Activated naive CD4-positive, alpha-beta T cell treated with anti-CD3 and anti-CD28 coated beads, Interleukin-2, amount 50 U/mL, for 72 hours (primary cell): ENCODE measurements at regions not wholly inside any gene's neighbourhood (a gene's known extent, or its start where the extent isn't known, plus 50 kb on each side); places are given as distances from the start of the nearest gene placed in this dataset.

ENCODE experiments used
- ATAC-seq, 2 donors: fragments of 150-1000 bp; cut with Tn5 transposase; 2 replicates each; pipeline ENCODE4 v1.10.0; 2021; ENCODE audit warnings: mild to moderate bottlenecking in 2 of 2, moderate library complexity in 2 of 2
- DNase-seq, 2 donors: peaks; one replicate each; pipeline ENCODE4 v3.0.0; 2021 to 2022; ENCODE audit warnings: low spot score in 2 of 2
- H3K27ac Mint-ChIP-seq, 2 donors: one replicate each; pipeline ENCODE4 v1.8.0; 2022; ENCODE audit warnings: mild to moderate bottlenecking in 2 of 2, mixed read lengths in 2 of 2
- H3K36me3 Mint-ChIP-seq, 2 donors: one replicate each; pipeline ENCODE4 v1.8.0; 2022; ENCODE audit warnings: mixed read lengths in 2 of 2
- H3K9me3 Mint-ChIP-seq, 2 donors: one replicate each; pipeline ENCODE4 v1.8.0; 2022; ENCODE audit warnings: mixed read lengths in 2 of 2

GRCh38 chr4:43357252-43357974 lies 464.9 kb downstream of the GRXCR1 start:
- no peak overlapping the region for H3K27ac Mint-ChIP-seq

DNA sequence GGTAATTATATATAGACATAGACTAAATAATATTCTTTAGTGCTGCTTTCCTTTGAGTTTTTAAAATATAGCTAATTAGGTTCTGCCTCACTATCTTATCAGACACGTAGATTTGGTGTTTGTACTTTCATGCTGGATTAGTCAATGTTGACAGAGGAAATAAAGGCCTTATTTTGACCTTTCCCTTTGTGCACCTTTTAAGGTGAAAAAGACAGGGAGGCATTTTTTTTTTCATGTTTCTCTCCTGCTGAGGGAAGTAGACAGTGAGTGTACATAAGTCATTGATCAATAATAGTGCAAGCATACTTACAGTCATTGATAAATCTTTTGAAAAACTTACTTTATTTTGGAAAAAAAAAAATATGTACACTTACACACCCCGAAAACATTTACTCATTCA lies 467.8 kb downstream of the GRXCR1 start:
- ATAC-seq (no peak), DNase-seq (no peak)
- no peak overlapping the region for H3K27ac Mint-ChIP-seq
- H3K9me3 Mint-ChIP-seq: no peaks in the 10 kb centered on the region
- H3K36me3 Mint-ChIP-seq: no peaks in the 10 kb centered on the region

More at GRCh38 chr4:43357252-43357974, 464.9 kb downstream of the GRXCR1 start:
- no peaks in the 10 kb centered on the region for H3K36me3 Mint-ChIP-seq
- H3K9me3 Mint-ChIP-seq: peaks cover 0 to 3% of the 10 kb centered on the region in 2 donors
- ATAC-seq: no peak
- no peak for DNase-seq

- Mint-ChIP-seq H3K9me3 (peaks cover 0 to 4% of the 10 kb centered on the region in 2 donors), H3K36me3 (no peaks in the 10 kb centered on the region), H3K27ac (no peak overlapping the region)
- ATAC-seq: no peak
- no peak for DNase-seq
Observed at GRCh38 chr4:43362875-43363636, 470.5 kb downstream of the GRXCR1 start.

DNA sequence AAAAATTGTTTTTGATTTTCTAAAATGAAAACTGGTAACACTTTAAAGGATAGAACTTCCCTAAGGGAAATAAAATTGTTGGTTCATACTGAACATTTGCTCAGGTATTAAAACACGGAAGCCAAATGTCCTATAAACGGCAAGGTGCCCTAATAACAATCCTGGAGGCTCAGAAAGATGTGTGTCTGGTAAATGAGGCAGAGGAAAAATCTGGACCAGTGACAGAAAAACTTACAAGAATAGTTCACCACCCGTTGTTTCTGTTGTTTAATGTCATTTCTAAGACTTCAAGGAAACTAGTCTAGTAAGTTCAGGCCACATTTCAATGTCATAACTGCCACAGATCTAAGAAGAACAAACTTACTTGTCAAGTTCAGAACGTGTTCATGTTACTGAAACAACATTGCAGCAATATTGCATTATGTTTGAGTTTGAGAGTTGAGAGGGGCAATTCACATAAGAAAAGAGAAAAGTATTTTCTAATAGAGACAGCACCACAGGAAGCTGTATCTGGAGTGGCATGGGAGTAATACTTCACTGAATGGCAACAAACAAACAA lies 476.6 kb downstream of the GRXCR1 start:
- DNase-seq: no peak
- Mint-ChIP-seq H3K36me3 (no peaks in the 10 kb centered on the region), H3K9me3 (peaks cover 13 to 15% of the 10 kb centered on the region in 2 donors), H3K27ac (no peak overlapping the region)
- no peak for ATAC-seq

GRCh38 chr4:43373201-43373600 lies 480.7 kb downstream of the GRXCR1 start:
- Mint-ChIP-seq H3K9me3 (peaks cover 22 to 33% of the 10 kb centered on the region in 2 donors), H3K27ac (no peak overlapping the region), H3K36me3 (no peaks in the 10 kb centered on the region)
- ATAC-seq (no peak), DNase-seq (no peak)

DNA sequence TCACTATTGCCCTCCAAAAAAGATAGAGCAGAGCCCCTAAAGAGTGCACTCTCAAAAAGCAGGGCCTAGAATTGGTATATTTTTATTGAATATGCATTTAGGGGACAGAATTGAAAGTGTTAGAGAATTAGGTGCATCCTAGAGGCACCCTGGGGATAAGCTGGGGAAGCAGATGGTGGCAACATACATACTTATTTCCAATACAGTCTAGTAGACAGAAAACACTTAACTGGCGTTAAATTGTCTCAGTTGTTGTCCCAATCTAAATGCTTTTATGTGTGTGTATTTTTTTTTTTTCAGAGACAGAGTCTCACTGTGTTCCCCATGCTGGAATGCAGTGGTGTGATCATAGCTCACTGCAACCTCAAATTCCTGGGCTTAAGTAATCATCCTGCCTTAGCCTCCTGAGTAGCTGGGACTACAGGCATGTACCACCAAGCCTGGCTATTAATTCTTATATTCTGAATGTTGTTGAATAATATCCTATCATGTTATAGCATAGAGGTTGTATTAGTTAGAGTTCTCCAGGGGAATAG lies 481.8 kb downstream of the GRXCR1 start:
- H3K9me3 Mint-ChIP-seq: peaks cover 22 to 33% of the 10 kb centered on the region in 2 donors
- no peak for ATAC-seq
- no peak for DNase-seq
- H3K36me3 Mint-ChIP-seq: no peaks in the 10 kb centered on the region
- H3K27ac Mint-ChIP-seq: no peak overlapping the region

- ATAC-seq: no peak
- DNase-seq: no peak
- Mint-ChIP-seq H3K36me3 (no peaks in the 10 kb centered on the region), H3K27ac (no peak overlapping the region), H3K9me3 (peaks cover 19 to 23% of the 10 kb centered on the region in 2 donors)
Observed at GRCh38 chr4:43379016-43379415, 486.5 kb downstream of the GRXCR1 start.

GRCh38 chr4:43380093-43380492 lies 487.6 kb downstream of the GRXCR1 start:
- DNase-seq (no peak), ATAC-seq (no peak)
- H3K9me3 Mint-ChIP-seq: peaks cover 11 to 16% of the 10 kb centered on the region in 2 donors
- no peaks in the 10 kb centered on the region for H3K36me3 Mint-ChIP-seq
- no peak overlapping the region for H3K27ac Mint-ChIP-seq

- no peak overlapping the region for H3K27ac Mint-ChIP-seq
- peaks cover 9 to 13% of the 10 kb centered on the region in 2 donors for H3K9me3 Mint-ChIP-seq
- no peaks in the 10 kb centered on the region for H3K36me3 Mint-ChIP-seq
- no peak for DNase-seq
- ATAC-seq: no peak
Observed at GRCh38 chr4:43391069-43391468, 498.6 kb downstream of the GRXCR1 start.

DNA sequence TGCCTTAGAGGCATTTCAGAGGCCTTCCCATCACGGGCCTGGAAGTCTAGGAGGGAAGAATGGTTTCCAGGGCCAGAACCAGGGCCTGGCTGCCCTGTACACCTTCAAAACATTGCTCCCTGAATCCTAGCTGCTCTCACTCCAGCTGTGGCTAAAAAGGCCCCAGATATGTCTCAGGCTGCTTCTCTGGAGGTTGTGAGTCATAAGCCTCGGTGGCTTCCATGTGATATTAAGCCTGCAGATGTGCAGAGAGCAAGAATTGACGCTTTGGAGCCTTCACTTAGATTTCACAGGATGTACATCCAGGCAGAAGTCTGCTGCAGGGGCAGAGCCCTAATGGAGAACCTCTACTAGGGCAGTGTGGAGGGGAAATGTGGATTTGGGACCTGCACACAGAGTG lies 502.5 kb downstream of the GRXCR1 start:
- H3K9me3 Mint-ChIP-seq: peaks cover 21 to 27% of the 10 kb centered on the region in 2 donors
- no peak for ATAC-seq
- H3K36me3 Mint-ChIP-seq: no peaks in the 10 kb centered on the region
- no peak overlapping the region for H3K27ac Mint-ChIP-seq
- no peak for DNase-seq

GRCh38 chr4:43399726-43400125 lies 507.2 kb downstream of the GRXCR1 start:
- ATAC-seq: no peak
- no peak overlapping the region for H3K27ac Mint-ChIP-seq
- no peak for DNase-seq
- H3K9me3 Mint-ChIP-seq: peaks cover 23 to 24% of the 10 kb centered on the region in 2 donors
- H3K36me3 Mint-ChIP-seq: no peaks in the 10 kb centered on the region

GRCh38 chr4:43402393-43402792 lies 509.9 kb downstream of the GRXCR1 start:
- ATAC-seq: no peak
- no peak for DNase-seq
- H3K27ac Mint-ChIP-seq: no peak overlapping the region
- no peaks in the 10 kb centered on the region for H3K36me3 Mint-ChIP-seq
- H3K9me3 Mint-ChIP-seq: peaks cover 12 to 21% of the 10 kb centered on the region in 2 donors

DNA sequence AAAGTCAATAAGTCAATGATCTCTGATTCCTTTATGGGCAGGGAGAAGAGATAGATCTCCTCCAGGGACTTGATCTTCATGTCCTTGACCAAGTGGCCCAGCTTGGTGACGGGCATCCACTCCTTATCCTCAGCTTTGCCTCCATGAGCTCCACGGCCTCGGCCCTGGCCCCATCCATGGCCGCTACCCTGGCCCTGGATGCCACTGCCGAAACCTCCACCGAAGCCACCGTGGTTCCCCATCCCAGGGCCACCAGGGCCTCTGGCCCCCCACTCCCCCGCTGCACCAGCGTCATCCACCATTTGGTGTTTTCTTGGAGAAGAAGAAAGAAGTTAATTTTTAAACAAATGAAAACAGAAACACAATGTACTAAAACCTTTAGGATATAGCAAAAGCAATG lies 518.1 kb downstream of the GRXCR1 start:
- DNase-seq (no peak), ATAC-seq (no peak)
- Mint-ChIP-seq H3K9me3 (peaks cover 8 to 17% of the 10 kb centered on the region in 2 donors), H3K36me3 (no peaks in the 10 kb centered on the region), H3K27ac (no peak overlapping the region)

DNA sequence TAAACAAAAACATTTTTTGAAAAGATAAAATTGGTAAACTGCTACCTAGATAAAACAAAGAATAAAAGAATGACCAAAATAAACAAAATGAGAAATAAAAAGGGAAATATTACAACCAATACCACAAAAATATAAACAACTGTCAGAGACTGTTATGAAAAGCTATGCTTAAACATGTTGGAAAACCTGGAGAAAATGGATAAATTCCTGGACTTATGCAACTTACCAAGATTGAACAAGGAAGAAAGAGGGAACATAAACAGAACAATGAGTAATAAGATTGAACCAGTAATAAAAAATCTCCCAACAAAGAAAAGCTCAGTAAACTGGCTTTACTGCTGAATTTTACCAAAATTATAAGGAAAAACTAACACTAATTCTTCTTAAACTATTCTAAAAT lies 518.7 kb downstream of the GRXCR1 start:
- Mint-ChIP-seq H3K36me3 (no peaks in the 10 kb centered on the region), H3K27ac (no peak overlapping the region), H3K9me3 (peaks cover 8 to 17% of the 10 kb centered on the region in 2 donors)
- DNase-seq: no peak
- ATAC-seq: no peak

- no peaks in the 10 kb centered on the region for H3K36me3 Mint-ChIP-seq
- ATAC-seq (no peak), DNase-seq (no peak)
- no peak overlapping the region for H3K27ac Mint-ChIP-seq
- H3K9me3 Mint-ChIP-seq: peaks cover 5 to 12% of the 10 kb centered on the region in 2 donors
Observed at GRCh38 chr4:43423276-43423675, 530.8 kb downstream of the GRXCR1 start.

- no peaks in the 10 kb centered on the region for H3K36me3 Mint-ChIP-seq
- ATAC-seq (no peak), DNase-seq (no peak)
- no peak overlapping the region for H3K27ac Mint-ChIP-seq
- peaks cover 0 to 4% of the 10 kb centered on the region in 2 donors for H3K9me3 Mint-ChIP-seq
Observed at GRCh38 chr4:43425206-43425605, 532.7 kb downstream of the GRXCR1 start.

GRCh38 chr4:43435291-43435690 lies 542.8 kb downstream of the GRXCR1 start:
- peaks cover 16% of the 10 kb centered on the region in 2 donors for H3K9me3 Mint-ChIP-seq
- ATAC-seq: no peak
- DNase-seq: no peak
- no peak overlapping the region for H3K27ac Mint-ChIP-seq
- no peaks in the 10 kb centered on the region for H3K36me3 Mint-ChIP-seq
